Esophagus squamous epithelium (tissue), 4 donors: ENCODE measurements at regions not wholly inside any gene's neighbourhood (a gene's known extent, or its start where the extent isn't known, plus 50 kb on each side); places are given as distances from the start of the nearest gene placed in this dataset.

Experiments
- POLR2A ChIP-seq, 4 donors: fragments of 450-650 bp; IDR thresholded peaks; one replicate each; pipeline ENCODE4 v1.6.1; 2017; ENCODE audit warnings: antibody characterized with exemption in 4 of 4, mild to moderate bottlenecking in 4 of 4, moderate library complexity in 3 of 4
- TF ChIP-seq, protein P1 (sequence below), 6 experiments: fragments of 450-650 bp in 4 of 6; fragments of 200-600 bp in 2 of 6; sonication (generic) in 2 of 6; IDR thresholded peaks; one replicate each; pipeline ENCODE4 v1.5.1; 2016 to 2019; ENCODE audit warnings: antibody characterized with exemption in 6 of 6, mild to moderate bottlenecking in 4 of 6, moderate library complexity in 4 of 6

DNA sequence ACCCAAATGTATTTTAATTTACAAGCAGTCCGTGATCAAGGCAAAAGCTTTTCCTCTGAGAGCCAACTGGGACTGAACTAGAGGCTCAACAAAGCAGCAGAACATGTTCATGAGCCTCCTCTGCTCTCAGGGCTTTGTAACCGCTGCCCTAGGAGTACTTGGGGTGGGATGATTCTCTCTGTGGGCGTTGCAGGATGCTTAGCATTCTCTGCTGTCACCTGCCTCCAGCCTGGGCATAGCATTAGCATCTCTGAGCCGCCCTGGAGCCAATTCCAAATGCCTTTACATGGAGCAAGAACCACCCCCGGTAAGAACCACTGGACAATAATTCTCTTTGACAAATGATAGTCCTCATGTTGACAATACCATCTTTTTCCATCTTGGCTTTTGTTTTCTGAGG, 237.6 kb upstream of the CDH4 start:
- TF ChIP-seq, protein P1, sequence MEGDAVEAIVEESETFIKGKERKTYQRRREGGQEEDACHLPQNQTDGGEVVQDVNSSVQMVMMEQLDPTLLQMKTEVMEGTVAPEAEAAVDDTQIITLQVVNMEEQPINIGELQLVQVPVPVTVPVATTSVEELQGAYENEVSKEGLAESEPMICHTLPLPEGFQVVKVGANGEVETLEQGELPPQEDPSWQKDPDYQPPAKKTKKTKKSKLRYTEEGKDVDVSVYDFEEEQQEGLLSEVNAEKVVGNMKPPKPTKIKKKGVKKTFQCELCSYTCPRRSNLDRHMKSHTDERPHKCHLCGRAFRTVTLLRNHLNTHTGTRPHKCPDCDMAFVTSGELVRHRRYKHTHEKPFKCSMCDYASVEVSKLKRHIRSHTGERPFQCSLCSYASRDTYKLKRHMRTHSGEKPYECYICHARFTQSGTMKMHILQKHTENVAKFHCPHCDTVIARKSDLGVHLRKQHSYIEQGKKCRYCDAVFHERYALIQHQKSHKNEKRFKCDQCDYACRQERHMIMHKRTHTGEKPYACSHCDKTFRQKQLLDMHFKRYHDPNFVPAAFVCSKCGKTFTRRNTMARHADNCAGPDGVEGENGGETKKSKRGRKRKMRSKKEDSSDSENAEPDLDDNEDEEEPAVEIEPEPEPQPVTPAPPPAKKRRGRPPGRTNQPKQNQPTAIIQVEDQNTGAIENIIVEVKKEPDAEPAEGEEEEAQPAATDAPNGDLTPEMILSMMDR (IDR thresholded peaks at IDR 0.05) = no peak
- no peak for TF ChIP-seq POLR2A (IDR thresholded peaks at IDR 0.05)
